IPS-18a (cell line): ENCODE measurements at regions not wholly inside any gene's neighbourhood (a gene's known extent, or its start where the extent isn't known, plus 50 kb on each side); places are given as distances from the start of the nearest gene placed in this dataset.

Experiments
- H3K27ac ChIP-seq: one replicate; pipeline ENCODE4 v1.5.1; 2013; ENCODE audit warnings: low read length
- H3K27me3 ChIP-seq: one replicate; pipeline ENCODE4 v1.6.1; 2013; ENCODE audit warnings: mild to moderate bottlenecking, low read length; ENCODE audit not compliant: control insufficient read depth, insufficient read depth
- H3K36me3 ChIP-seq: one replicate; pipeline ENCODE4 v1.6.1; 2013; ENCODE audit warnings: low read depth, low read length; ENCODE audit not compliant: control insufficient read depth
- H3K4me1 ChIP-seq: one replicate; pipeline ENCODE4 v1.6.1; 2013; ENCODE audit warnings: low read depth, low read length; ENCODE audit not compliant: control insufficient read depth
- H3K4me3 ChIP-seq: one replicate; pipeline ENCODE4 v1.5.1; 2013; ENCODE audit warnings: low read length
- H3K9ac ChIP-seq: one replicate; pipeline ENCODE4 v1.6.1; 2013; ENCODE audit warnings: mild to moderate bottlenecking, low read length, moderate library complexity
- H3K9me3 ChIP-seq: one replicate; pipeline ENCODE4 v1.6.1; 2013; ENCODE audit warnings: low read depth, low read length; ENCODE audit not compliant: control insufficient read depth

- H3K36me3 ChIP-seq = no peaks in the 10 kb centered on the region
- peaks cover 14% of the 10 kb centered on the region for H3K4me1 ChIP-seq
- H3K27ac ChIP-seq = no peak overlapping the region
- no peak overlapping the region for H3K4me3 ChIP-seq
- no peaks in the 10 kb centered on the region for H3K27me3 ChIP-seq
- no peaks in the 10 kb centered on the region for H3K9me3 ChIP-seq
- no peak overlapping the region for H3K9ac ChIP-seq
These were observed 571.1 kb downstream of the TNS1 start for GRCh38 chr2:217431577-217432269.

GRCh38 chr2:217430916-217431576, 571.2 kb upstream of the TNP1 start:
- Histone ChIP-seq H3K36me3 (no peaks in the 10 kb centered on the region), H3K9ac (no peak overlapping the region), H3K4me1 (peaks cover 14% of the 10 kb centered on the region), H3K27me3 (no peaks in the 10 kb centered on the region), H3K27ac (no peak overlapping the region), H3K4me3 (no peak overlapping the region), H3K9me3 (no peaks in the 10 kb centered on the region)

DNA sequence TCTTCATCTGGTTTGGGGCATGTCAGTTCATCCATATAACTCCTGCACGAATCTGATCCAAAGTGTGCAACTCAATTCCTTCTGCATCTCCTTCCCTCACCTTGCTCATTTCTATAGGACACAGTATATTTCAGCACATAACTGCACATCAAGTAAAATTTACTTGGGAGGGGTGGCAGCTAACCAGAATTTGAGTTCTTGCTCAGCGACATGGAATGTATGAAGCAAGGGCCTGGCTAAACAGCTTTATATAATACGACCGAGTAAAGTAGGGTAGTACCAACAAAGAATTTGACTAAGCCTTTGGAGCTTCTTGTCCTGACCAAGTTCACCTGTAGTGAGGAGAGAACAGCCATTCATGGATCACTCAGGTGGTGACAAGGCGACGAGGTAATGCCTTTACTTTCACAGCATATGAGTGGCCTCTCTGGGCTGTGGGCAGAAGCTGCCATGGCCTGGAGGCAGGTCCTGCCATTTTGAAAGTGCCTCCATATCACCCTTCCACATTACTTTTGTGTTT, 570.2 kb upstream of the TNP1 start:
- H3K4me3 ChIP-seq = no peak overlapping the region
- H3K9me3 ChIP-seq = no peaks in the 10 kb centered on the region
- H3K36me3 ChIP-seq = no peaks in the 10 kb centered on the region
- H3K9ac ChIP-seq = no peak overlapping the region
- no peak overlapping the region for H3K27ac ChIP-seq
- H3K27me3 ChIP-seq = no peaks in the 10 kb centered on the region
- H3K4me1 ChIP-seq = peaks cover 14% of the 10 kb centered on the region

DNA sequence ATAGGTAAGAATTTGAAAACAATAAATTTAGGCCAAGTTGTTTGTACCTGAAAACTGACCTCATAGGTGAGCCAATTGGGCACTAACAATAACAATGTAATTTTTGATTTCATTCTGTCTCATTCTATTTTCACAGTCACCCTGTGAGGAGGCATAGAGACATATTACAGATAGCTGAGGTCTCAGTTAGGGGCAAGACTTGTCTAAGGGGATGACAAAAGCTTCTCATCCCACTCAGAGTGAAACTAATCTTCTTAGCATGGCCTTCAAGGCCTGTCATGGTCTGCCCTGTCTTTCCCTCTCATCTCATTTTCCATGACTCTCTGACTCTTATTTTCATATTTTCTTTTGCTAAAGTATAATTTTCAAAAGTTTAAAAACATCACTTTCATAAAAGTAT, 562.0 kb upstream of the TNP1 start:
- no peaks in the 10 kb centered on the region for H3K9me3 ChIP-seq
- H3K27ac ChIP-seq = no peak overlapping the region
- no peaks in the 10 kb centered on the region for H3K4me1 ChIP-seq
- no peak overlapping the region for H3K4me3 ChIP-seq
- H3K36me3 ChIP-seq = no peaks in the 10 kb centered on the region
- no peak overlapping the region for H3K9ac ChIP-seq
- H3K27me3 ChIP-seq = no peaks in the 10 kb centered on the region

- no peaks in the 10 kb centered on the region for H3K36me3 ChIP-seq
- no peak overlapping the region for H3K9ac ChIP-seq
- H3K4me1 ChIP-seq = no peaks in the 10 kb centered on the region
- H3K27ac ChIP-seq = no peak overlapping the region
- no peaks in the 10 kb centered on the region for H3K9me3 ChIP-seq
- H3K27me3 ChIP-seq = no peaks in the 10 kb centered on the region
- H3K4me3 ChIP-seq = no peak overlapping the region
These were observed 561.0 kb upstream of the TNP1 start for GRCh38 chr2:217420854-217421253.

DNA sequence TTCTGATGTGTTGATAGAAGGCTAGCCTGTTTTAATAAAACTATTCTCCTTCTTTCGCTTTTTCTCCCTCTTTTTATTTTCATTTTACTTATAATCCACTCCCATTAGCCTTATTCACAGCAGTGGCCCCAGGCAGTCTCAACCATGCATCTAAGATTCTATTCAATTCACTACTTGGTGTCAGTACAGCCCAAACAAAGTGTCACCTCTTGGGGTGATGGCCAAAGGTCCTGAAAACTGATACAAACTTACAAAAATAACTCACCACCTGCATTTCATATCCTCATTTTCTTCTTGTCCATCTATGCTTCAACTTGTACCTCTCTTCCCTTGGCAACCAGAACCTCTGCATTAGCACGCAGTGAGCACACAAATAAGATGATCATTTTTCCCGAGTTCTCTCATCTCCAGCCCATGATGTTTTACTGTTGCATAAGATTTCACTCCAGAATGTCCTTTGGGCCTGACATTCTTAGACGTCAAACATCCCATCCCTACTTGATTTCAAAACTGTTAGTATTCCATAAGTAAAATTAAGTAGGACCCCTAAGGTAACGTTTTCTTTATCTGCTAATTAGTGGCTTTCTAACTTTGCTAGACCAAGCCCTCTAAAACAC, 559.3 kb upstream of the TNP1 start:
- no peaks in the 10 kb centered on the region for H3K4me1 ChIP-seq
- H3K36me3 ChIP-seq = no peaks in the 10 kb centered on the region
- no peaks in the 10 kb centered on the region for H3K9me3 ChIP-seq
- H3K4me3 ChIP-seq = no peak overlapping the region
- no peak overlapping the region for H3K27ac ChIP-seq
- no peaks in the 10 kb centered on the region for H3K27me3 ChIP-seq
- no peak overlapping the region for H3K9ac ChIP-seq

DNA sequence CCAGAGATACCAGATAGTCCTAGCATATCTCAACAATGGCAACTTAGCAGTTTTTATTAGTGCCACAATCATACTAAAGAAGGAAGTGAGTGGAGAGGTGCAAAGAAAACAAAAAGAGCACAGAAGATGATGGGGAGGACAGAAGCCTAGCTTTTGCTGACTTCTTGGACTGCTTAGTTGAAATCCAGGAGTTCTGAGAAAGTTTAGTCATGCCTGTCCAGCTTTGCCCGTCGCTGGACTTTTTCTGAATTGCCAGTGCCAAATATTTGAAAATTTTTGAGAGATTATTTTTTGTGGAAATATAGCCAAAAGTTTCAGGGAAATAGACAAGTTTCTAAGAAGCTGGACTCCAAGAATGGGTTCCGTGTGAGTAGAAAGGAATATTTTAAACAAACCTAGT, 558.7 kb upstream of the TNP1 start:
- Histone ChIP-seq H3K27me3 (no peaks in the 10 kb centered on the region), H3K36me3 (no peaks in the 10 kb centered on the region), H3K4me1 (no peaks in the 10 kb centered on the region), H3K9me3 (no peaks in the 10 kb centered on the region), H3K4me3 (no peak overlapping the region), H3K9ac (no peak overlapping the region), H3K27ac (no peak overlapping the region)

- H3K27me3 ChIP-seq = no peaks in the 10 kb centered on the region
- H3K9me3 ChIP-seq = no peaks in the 10 kb centered on the region
- H3K4me1 ChIP-seq = no peaks in the 10 kb centered on the region
- H3K9ac ChIP-seq = no peak overlapping the region
- no peak overlapping the region for H3K27ac ChIP-seq
- no peak overlapping the region for H3K4me3 ChIP-seq
- H3K36me3 ChIP-seq = no peaks in the 10 kb centered on the region
These were observed 558.2 kb upstream of the TNP1 start for GRCh38 chr2:217418090-217418489.

DNA sequence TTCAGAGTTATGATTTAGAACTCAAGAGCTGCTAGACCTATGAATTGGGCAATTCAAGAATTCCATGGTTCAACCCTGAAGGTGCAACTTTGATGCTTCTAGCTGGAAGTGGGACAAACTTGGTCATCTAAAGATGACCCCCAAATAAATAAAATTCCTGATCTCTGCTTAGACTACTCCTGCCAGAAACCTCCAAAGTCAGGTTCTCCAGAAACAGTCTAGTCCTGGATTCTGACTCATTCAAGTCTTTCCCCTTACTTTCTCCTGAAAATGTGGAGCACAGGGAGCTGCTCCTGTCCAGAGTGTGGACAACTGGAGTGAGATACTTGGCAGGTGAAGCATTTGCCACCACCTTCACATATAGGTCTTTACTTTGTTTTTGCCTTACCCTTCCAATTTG, 557.7 kb upstream of the TNP1 start:
- no peaks in the 10 kb centered on the region for H3K36me3 ChIP-seq
- no peaks in the 10 kb centered on the region for H3K4me1 ChIP-seq
- no peak overlapping the region for H3K27ac ChIP-seq
- no peaks in the 10 kb centered on the region for H3K9me3 ChIP-seq
- H3K27me3 ChIP-seq = no peaks in the 10 kb centered on the region
- no peak overlapping the region for H3K9ac ChIP-seq
- H3K4me3 ChIP-seq = no peak overlapping the region

DNA sequence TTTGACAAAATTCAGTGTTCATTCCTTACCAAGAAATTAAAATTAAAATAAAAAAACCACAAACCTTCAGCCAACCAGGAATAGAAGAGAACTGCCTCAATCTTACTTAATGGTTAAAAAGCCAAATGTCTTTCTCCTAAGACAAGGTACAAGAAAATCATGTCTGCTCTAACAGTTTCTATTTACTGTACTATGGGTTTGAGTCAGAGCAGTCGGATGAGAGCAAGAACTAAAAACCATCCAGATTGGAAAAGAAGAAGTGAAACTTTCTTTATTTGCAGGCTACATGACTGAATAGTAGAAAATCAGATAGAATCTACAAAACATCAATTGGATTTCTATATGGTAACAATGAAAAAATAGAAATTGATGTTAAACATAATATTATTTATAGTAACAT, 555.5 kb upstream of the TNP1 start:
- H3K4me3 ChIP-seq = no peak overlapping the region
- no peaks in the 10 kb centered on the region for H3K27me3 ChIP-seq
- no peaks in the 10 kb centered on the region for H3K36me3 ChIP-seq
- H3K9ac ChIP-seq = no peak overlapping the region
- no peaks in the 10 kb centered on the region for H3K4me1 ChIP-seq
- no peaks in the 10 kb centered on the region for H3K9me3 ChIP-seq
- H3K27ac ChIP-seq = no peak overlapping the region

GRCh38 chr2:217414429-217414828, 554.6 kb upstream of the TNP1 start:
- no peak overlapping the region for H3K27ac ChIP-seq
- no peaks in the 10 kb centered on the region for H3K9me3 ChIP-seq
- H3K4me3 ChIP-seq = no peak overlapping the region
- no peak overlapping the region for H3K9ac ChIP-seq
- H3K4me1 ChIP-seq = no peaks in the 10 kb centered on the region
- H3K27me3 ChIP-seq = no peaks in the 10 kb centered on the region
- no peaks in the 10 kb centered on the region for H3K36me3 ChIP-seq
